Peyer's patch (tissue), 4 donors: ENCODE measurements at regions not wholly inside any gene's neighbourhood (a gene's known extent, or its start where the extent isn't known, plus 50 kb on each side); places are given as distances from the start of the nearest gene placed in this dataset.
A peak's percentile ranks its signal among the peaks of the same experiment; 100 is the strongest.

Experiments used
- DNase-seq, 3 donors: peaks; one replicate each; pipeline ENCODE4 v3.0.0-alpha.2; 2017 to 2019
- H3K27ac ChIP-seq, 4 donors: fragments of 200-600 bp; sonication (generic); one replicate each; pipeline ENCODE4 v1.5.1; 2016 to 2019
- H3K27me3 ChIP-seq, 2 donors: fragments of 200-600 bp; sonication (generic); one replicate each; pipeline ENCODE4 v1.5.1; 2019
- H3K36me3 ChIP-seq, 3 donors: fragments of 200-600 bp; sonication (generic); one replicate each; pipeline ENCODE4 v1.5.1; 2016 to 2019
- H3K4me1 ChIP-seq, 4 donors: fragments of 200-600 bp; sonication (generic); one replicate each; pipeline ENCODE4 v1.5.1; 2016 to 2019
- H3K4me3 ChIP-seq, 4 donors: fragments of 200-600 bp; sonication (generic); 1 replicate in 3 of 4; 2 replicates in 1 of 4; pipeline ENCODE4 v1.5.1; 2016 to 2019; ENCODE audit warnings: mild to moderate bottlenecking in 1 of 4
- H3K9me3 ChIP-seq, 4 donors: fragments of 200-600 bp; sonication (generic); one replicate each; pipeline ENCODE4 v1.5.1; 2016 to 2019; ENCODE audit warnings: mild to moderate bottlenecking in 1 of 4
- CTCF ChIP-seq, 6 experiments: fragments of 450-650 bp in 4 of 6; fragments of 200-600 bp in 2 of 6; sonication (generic) in 1 of 6; IDR thresholded peaks; one replicate each; pipeline ENCODE4 v1.5.1; 2017 to 2019; ENCODE audit warnings: antibody characterized with exemption in 6 of 6, mild to moderate bottlenecking in 3 of 6, moderate library complexity in 1 of 6
- POLR2A ChIP-seq, 2 donors: fragments of 450-650 bp; IDR thresholded peaks; one replicate each; pipeline ENCODE4 v1.5.1; 2017; ENCODE audit warnings: antibody characterized with exemption in 2 of 2, mild to moderate bottlenecking in 2 of 2, moderate library complexity in 2 of 2

GRCh38 chr1:58931024-58931423, 147.2 kb upstream of the JUN start:
- no peaks in the 10 kb centered on the region for H3K27me3 ChIP-seq
- no peak overlapping the region for H3K4me3 ChIP-seq
- H3K27ac ChIP-seq: peak overlapping the region in 2 of 4 donors; percentile 75 to 93
- DNase-seq: no peak
- TF ChIP-seq POLR2A (IDR thresholded peaks at IDR 0.05) (no peak), CTCF (IDR thresholded peaks at IDR 0.05) (no peak)
- H3K4me1 ChIP-seq: peaks cover 0 to 38% (median 10%) of the 10 kb centered on the region in 4 donors
- no peaks in the 10 kb centered on the region for H3K36me3 ChIP-seq
- H3K9me3 ChIP-seq: no peaks in the 10 kb centered on the region

GRCh38 chr1:58931756-58932155, 147.9 kb upstream of the JUN start:
- H3K4me1 ChIP-seq: peaks cover 0 to 31% (median 10%) of the 10 kb centered on the region in 4 donors
- no peak for DNase-seq

DNA sequence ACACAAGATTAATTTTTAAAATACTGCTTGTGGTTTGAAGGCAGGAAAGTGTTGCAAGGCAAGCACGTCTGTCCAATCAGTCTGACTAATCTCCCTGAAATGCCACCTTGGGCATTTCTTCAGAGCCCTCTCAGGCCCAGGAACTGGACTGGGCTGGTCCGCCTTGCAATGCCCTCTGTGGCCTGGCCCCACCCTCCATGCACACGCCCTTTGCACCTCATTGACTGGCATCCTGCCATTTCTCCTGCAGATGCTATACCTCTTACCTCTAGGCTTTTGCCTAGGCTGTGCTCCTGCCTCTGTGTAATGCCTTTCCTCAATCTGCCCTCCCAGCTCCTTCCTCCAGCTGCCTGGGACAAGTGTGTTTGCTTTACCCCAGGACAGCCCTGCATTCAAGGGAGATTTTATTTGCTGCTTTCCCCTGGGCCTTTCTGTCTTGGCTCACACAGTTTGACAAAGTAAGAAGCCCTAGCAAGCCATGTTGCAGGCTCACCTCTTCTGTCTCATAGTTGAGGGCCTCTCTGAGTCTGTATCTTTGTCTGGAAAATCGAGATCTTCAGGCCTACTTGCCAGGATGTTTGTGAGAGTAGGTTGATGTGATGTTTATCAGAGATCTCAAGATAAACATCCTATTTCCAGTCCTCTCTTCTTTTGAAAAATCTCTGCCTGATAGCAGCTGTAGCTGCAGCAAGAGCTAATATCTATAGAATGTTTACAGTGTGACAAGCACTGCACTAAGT, 149.2 kb upstream of the JUN start:
- Histone ChIP-seq H3K27ac (peak overlapping the region in 3 of 4 donors; percentile 37 to 93 (median 75)), H3K4me1 (peaks cover 0 to 20% (median 10%) of the 10 kb centered on the region in 4 donors), H3K9me3 (no peaks in the 10 kb centered on the region), H3K27me3 (no peaks in the 10 kb centered on the region), H3K4me3 (no peak overlapping the region), H3K36me3 (no peaks in the 10 kb centered on the region)
- TF ChIP-seq POLR2A (IDR thresholded peaks at IDR 0.05) (peak in 1 of 2 donors; percentile 54), CTCF (IDR thresholded peaks at IDR 0.05) (peak in 3 of 6 experiments; percentile 27 to 33 (median 32))
- peak in 2 of 3 donors; percentile 92 for DNase-seq

More at GRCh38 chr1:58931756-58932155, 147.9 kb upstream of the JUN start:
- H3K27ac ChIP-seq: peak overlapping the region in 2 of 4 donors; percentile 75 to 93
- no peaks in the 10 kb centered on the region for H3K36me3 ChIP-seq
- H3K27me3 ChIP-seq: no peaks in the 10 kb centered on the region
- TF ChIP-seq POLR2A (IDR thresholded peaks at IDR 0.05) (no peak), CTCF (IDR thresholded peaks at IDR 0.05) (no peak)
- H3K9me3 ChIP-seq: no peaks in the 10 kb centered on the region
- H3K4me3 ChIP-seq: no peak overlapping the region

DNA sequence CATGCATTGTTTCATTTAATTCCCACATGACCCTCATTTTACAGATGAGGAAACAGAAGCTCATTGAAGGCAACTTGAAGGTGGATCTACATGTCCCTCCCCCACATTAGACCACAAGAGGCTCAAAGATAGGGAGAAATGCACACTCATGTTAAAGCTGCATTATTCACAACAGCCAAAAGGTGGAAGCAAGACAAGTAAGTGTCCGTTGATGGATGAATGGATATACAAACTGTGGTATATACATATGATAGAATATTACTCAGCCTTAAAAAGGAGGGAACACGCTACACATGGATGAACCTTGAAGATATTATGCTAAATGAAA, 149.7 kb upstream of the JUN start:
- H3K36me3 ChIP-seq: no peaks in the 10 kb centered on the region
- H3K27ac ChIP-seq: peak overlapping the region in 3 of 4 donors; percentile 37 to 93 (median 75)
- TF ChIP-seq CTCF (IDR thresholded peaks at IDR 0.05) (peak in 3 of 6 experiments; percentile 43 to 53 (median 48)), POLR2A (IDR thresholded peaks at IDR 0.05) (no peak)
- DNase-seq: no peak
- no peaks in the 10 kb centered on the region for H3K27me3 ChIP-seq
- peaks cover 0 to 20% (median 10%) of the 10 kb centered on the region in 4 donors for H3K4me1 ChIP-seq
- no peak overlapping the region for H3K4me3 ChIP-seq
- no peaks in the 10 kb centered on the region for H3K9me3 ChIP-seq

- Histone ChIP-seq H3K9me3 (no peaks in the 10 kb centered on the region), H3K4me1 (peaks cover 0 to 12% (median 6%) of the 10 kb centered on the region in 4 donors), H3K36me3 (no peaks in the 10 kb centered on the region), H3K27ac (no peak overlapping the region), H3K27me3 (no peaks in the 10 kb centered on the region), H3K4me3 (no peak overlapping the region)
- DNase-seq: no peak
- no peak for TF ChIP-seq CTCF (IDR thresholded peaks at IDR 0.05)
- TF ChIP-seq POLR2A (IDR thresholded peaks at IDR 0.05): no peak
Measured at GRCh38 chr1:58934706-58935105, 150.9 kb upstream of the JUN start.
